ENCODE measurements at regions not wholly inside any gene's neighbourhood (a gene's known extent, or its start where the extent isn't known, plus 50 kb on each side); places are given as distances from the start of the nearest gene placed in this dataset.
A peak's percentile ranks its signal among the peaks of the same experiment; 100 is the strongest.

- H3K4me2 ChIP-seq (ENCODE audit: low read length) = no peak overlapping the region
- peak; percentile 36 for DNase-seq (ENCODE audit: low spot score)
- no peaks in the 10 kb centered on the region for H3K9me3 ChIP-seq (ENCODE audit: low read length)
- CTCF ChIA-PET (ENCODE audit: unreplicated experiment) = no interaction called here
- H2AFZ ChIP-seq (ENCODE audit: low read length) = no peak overlapping the region
- H3K79me2 ChIP-seq (ENCODE audit: insufficient read depth, low read depth, low read length) = no peaks in the 10 kb centered on the region
- intact Hi-C loops (cut with micrococcal nuclease; ENCODE audit: unreplicated experiment) = no loop called here
- TF ChIP-seq CTCF (conservative IDR thresholded peaks at IDR 0.05; ENCODE audit: low read length) (peak; percentile 72), EZH2phosphoT487 (IDR thresholded peaks at IDR 0.05; ENCODE audit: borderline replicate concordance, low read depth, low read length) (no peak)
- no TSS peak for BruUV-seq (replicated peaks)
- no peak overlapping the region for H3K27ac ChIP-seq (ENCODE audit: low read depth, low read length, poor library complexity, severe bottlenecking)
- no peaks in the 10 kb centered on the region for H3K36me3 ChIP-seq (ENCODE audit: insufficient read depth, low read length)
- no peaks in the 10 kb centered on the region for H3K9me2 ChIP-seq (ENCODE audit: insufficient read depth, low read length)
- H4K20me1 ChIP-seq (ENCODE audit: insufficient read depth, low read length) = no peaks in the 10 kb centered on the region
- H3K4me3 ChIP-seq (ENCODE audit: low read depth, low read length, poor library complexity, severe bottlenecking) = no peak overlapping the region
- POLR2A ChIA-PET = no interaction called here
- no peaks in the 10 kb centered on the region for H3K4me1 ChIP-seq (ENCODE audit: insufficient read depth, low read length, poor library complexity, severe bottlenecking)
Measured at GRCh38 chrY:4483693-4484092, 516.4 kb upstream of the PCDH11Y start.

All from OCI-LY7 (cell line).